Loucy (cell line): ENCODE measurements at regions not wholly inside any gene's neighbourhood (a gene's known extent, or its start where the extent isn't known, plus 50 kb on each side); places are given as distances from the start of the nearest gene placed in this dataset.

Experiments used
- H2AFZ ChIP-seq: fragments of 200-600 bp; sonication (generic); 2 replicates; pipeline ENCODE4 v1.6.0; 2016; ENCODE audit warnings: antibody characterized with exemption, mild to moderate bottlenecking, low read length, moderate library complexity
- H3F3A ChIP-seq: fragments of 200-600 bp; 2 replicates; pipeline ENCODE4 v1.6.0; 2016; ENCODE audit warnings: antibody characterized with exemption, low read depth, mild to moderate bottlenecking
- H3K27me3 ChIP-seq: fragments of 200-600 bp; sonication (generic); 2 replicates; pipeline ENCODE4 v1.6.1; 2014; ENCODE audit warnings: low read length, mild to moderate bottlenecking; ENCODE audit not compliant: insufficient read depth, poor library complexity, severe bottlenecking
- H3K36me3 ChIP-seq: fragments of 200-600 bp; sonication (generic); 2 replicates; pipeline ENCODE4 v1.6.1; 2016; ENCODE audit warnings: low read length; ENCODE audit not compliant: insufficient read depth
- H3K4me1 ChIP-seq: fragments of 200-600 bp; sonication (generic); 2 replicates; pipeline ENCODE4 v1.5.1; 2014; ENCODE audit warnings: low read length, mild to moderate bottlenecking; ENCODE audit not compliant: insufficient read depth, poor library complexity, severe bottlenecking
- H3K4me2 ChIP-seq: fragments of 200-600 bp; sonication (generic); 2 replicates; pipeline ENCODE4 v1.6.0; 2014; ENCODE audit warnings: antibody characterized with exemption, low read length, low read depth, mild to moderate bottlenecking; ENCODE audit not compliant: poor library complexity, severe bottlenecking
- H3K4me3 ChIP-seq: fragments of 200-600 bp; sonication (generic); 2 replicates; pipeline ENCODE4 v1.5.1; 2014; ENCODE audit warnings: low read length, mild to moderate bottlenecking, mixed read lengths; ENCODE audit not compliant: poor library complexity, severe bottlenecking
- H3K79me2 ChIP-seq: fragments of 200-600 bp; sonication (generic); 2 replicates; pipeline ENCODE4 v1.6.1; 2014; ENCODE audit warnings: low read length; ENCODE audit not compliant: insufficient read depth
- H3K9ac ChIP-seq: fragments of 200-600 bp; sonication (generic); 2 replicates; pipeline ENCODE4 v1.6.0; 2014; ENCODE audit warnings: mild to moderate bottlenecking, low read depth, low read length, moderate library complexity; ENCODE audit not compliant: poor library complexity, severe bottlenecking
- H3K9me2 ChIP-seq: fragments of 200-600 bp; sonication (generic); replicated peaks from 2 replicates; pipeline ENCODE4 v1.6.1; 2016; ENCODE audit warnings: low read depth, low read length, mixed read lengths
- H3K9me3 ChIP-seq: fragments of 200-600 bp; sonication (generic); 2 replicates; pipeline ENCODE4 v1.6.1; 2014; ENCODE audit warnings: mild to moderate bottlenecking, antibody characterized with exemption, low read length, low read depth; ENCODE audit not compliant: insufficient read depth
- H4K20me1 ChIP-seq: fragments of 200-600 bp; sonication (generic); 2 replicates; pipeline ENCODE4 v1.6.0; 2014; ENCODE audit warnings: antibody characterized with exemption, low read length, mild to moderate bottlenecking; ENCODE audit not compliant: insufficient read depth, poor library complexity, severe bottlenecking
- CTCF ChIP-seq: fragments of 200-600 bp; sonication (generic); conservative IDR thresholded peaks from 2 replicates; pipeline ENCODE4 v1.5.1; 2014; ENCODE audit warnings: mild to moderate bottlenecking, antibody characterized with exemption, low read length
- EZH2phosphoT487 ChIP-seq: fragments of 200-600 bp; IDR thresholded peaks from 2 replicates; pipeline ENCODE4 v1.6.1; 2018; ENCODE audit warnings: antibody characterized with exemption, mild to moderate bottlenecking, moderate library complexity, borderline replicate concordance

GRCh38 chr3:95645291-95645690, 1169.1 kb upstream of the EPHA6 start:
- TF ChIP-seq EZH2phosphoT487: no peak
- no peak for TF ChIP-seq CTCF
- H2AFZ ChIP-seq: no peak overlapping the region
- H3K79me2 ChIP-seq: no peaks in the 10 kb centered on the region
- no peaks in the 10 kb centered on the region for H3K36me3 ChIP-seq
- H3K9ac ChIP-seq: no peak overlapping the region
- no peak overlapping the region for H3K4me2 ChIP-seq
- H3F3A ChIP-seq: no peaks in the 10 kb centered on the region
- H3K27me3 ChIP-seq: no peaks in the 10 kb centered on the region
- H3K4me1 ChIP-seq: no peaks in the 10 kb centered on the region
- H3K9me2 ChIP-seq: no peaks in the 10 kb centered on the region
- H3K4me3 ChIP-seq: no peak overlapping the region
- no peaks in the 10 kb centered on the region; the same call in 1 of the 2 replicates for H3K9me3 ChIP-seq
- no peaks in the 10 kb centered on the region for H4K20me1 ChIP-seq

DNA sequence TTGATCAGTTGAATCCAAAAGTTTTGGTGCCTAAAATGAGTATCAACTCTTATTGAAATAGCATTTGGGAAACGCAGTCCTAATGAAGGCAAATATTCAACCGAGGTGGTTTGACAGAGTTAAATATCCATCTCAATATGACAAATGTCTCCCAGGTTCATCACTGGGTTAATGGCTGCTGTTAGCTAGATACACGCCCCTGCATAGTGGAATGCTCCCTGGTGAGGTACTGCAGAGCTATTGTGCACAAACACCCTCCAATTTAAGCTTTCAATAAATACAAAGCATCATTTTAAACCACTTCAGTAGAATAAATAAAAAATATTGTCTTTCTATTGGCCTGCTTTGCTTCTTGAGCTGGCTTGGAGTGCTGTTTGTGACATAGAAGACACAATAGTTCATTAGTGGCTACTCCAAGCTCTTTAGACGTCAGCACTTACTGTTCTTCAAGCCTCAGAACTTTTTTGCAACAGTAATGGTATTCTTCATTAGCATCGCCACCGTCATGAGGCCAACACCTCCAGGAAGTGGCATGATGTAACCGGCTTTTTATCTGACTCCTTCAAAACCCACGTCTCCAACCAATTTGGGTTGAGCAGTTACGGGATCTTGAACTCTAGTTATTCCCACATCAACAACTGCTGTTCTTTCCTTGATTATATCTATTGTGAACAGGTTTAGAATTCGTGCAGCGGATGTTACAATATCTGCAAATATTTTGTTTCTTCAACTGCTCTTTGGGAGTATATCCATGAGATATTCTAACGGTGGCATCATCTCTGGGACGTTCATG, 1159.6 kb upstream of the EPHA6 start:
- H3K9me2 ChIP-seq: no peaks in the 10 kb centered on the region
- no peak overlapping the region for H3K9ac ChIP-seq
- 0 out of 2 replicates have a peak, but pooled peaks cover 2% of the 10 kb centered on the region for H3K9me3 ChIP-seq
- no peaks in the 10 kb centered on the region for H3K36me3 ChIP-seq
- no peaks in the 10 kb centered on the region for H4K20me1 ChIP-seq
- H3K4me2 ChIP-seq: no peak overlapping the region
- no peak overlapping the region for H3K4me3 ChIP-seq
- H3K27me3 ChIP-seq: no peaks in the 10 kb centered on the region
- H2AFZ ChIP-seq: no peak overlapping the region
- no peaks in the 10 kb centered on the region for H3F3A ChIP-seq
- no peaks in the 10 kb centered on the region for H3K4me1 ChIP-seq
- H3K79me2 ChIP-seq: no peaks in the 10 kb centered on the region
- TF ChIP-seq EZH2phosphoT487 (no peak), CTCF (no peak)

DNA sequence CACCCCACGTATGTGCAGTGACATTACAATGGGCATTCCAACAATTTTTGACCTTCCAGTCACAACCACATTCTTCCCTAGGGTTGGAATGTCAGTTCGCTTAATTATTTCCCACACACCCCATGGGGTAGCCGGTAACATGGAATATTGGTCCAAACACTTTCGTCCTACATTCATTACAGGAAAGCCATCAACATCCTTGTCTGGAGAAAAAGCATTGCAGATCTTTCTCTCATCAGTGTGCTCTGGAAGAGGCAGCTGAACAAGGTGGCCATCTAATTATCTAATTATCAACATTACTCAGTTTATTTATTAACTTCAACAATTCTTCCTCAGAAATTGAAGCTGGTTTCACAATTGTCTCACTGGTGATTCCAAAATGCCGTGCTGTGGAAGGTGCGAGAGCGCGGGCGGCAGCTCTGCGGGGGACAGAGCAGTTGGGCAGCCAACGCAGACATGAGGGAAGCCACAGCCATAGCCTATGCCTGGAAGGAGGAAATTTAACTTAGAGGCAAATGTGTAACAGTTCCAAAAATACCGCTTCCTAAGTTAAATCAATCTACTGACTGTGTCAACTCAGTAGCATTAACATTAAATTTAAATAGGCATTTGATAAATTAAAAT, 1158.9 kb upstream of the EPHA6 start:
- Histone ChIP-seq H3K79me2 (no peaks in the 10 kb centered on the region), H3K4me3 (no peak overlapping the region), H3K4me2 (no peak overlapping the region), H3K9me3 (0 out of 2 replicates have a peak, but pooled peaks cover 2% of the 10 kb centered on the region), H3K9ac (no peak overlapping the region), H3K27me3 (no peaks in the 10 kb centered on the region), H3F3A (no peaks in the 10 kb centered on the region), H4K20me1 (no peaks in the 10 kb centered on the region), H2AFZ (no peak overlapping the region), H3K36me3 (no peaks in the 10 kb centered on the region), H3K9me2 (no peaks in the 10 kb centered on the region), H3K4me1 (no peaks in the 10 kb centered on the region)
- TF ChIP-seq CTCF (no peak), EZH2phosphoT487 (no peak)
